GM19240 (cell line): ENCODE measurements at regions not wholly inside any gene's neighbourhood (a gene's known extent, or its start where the extent isn't known, plus 50 kb on each side); places are given as distances from the start of the nearest gene placed in this dataset.
"Not testable (repeated sequence)": the region's sequence is repeated elsewhere in the genome, so short reads cannot be mapped to it uniquely, and the experiment has no call there.

ENCODE experiments used
- DNase-seq: peaks from one replicate; pipeline ENCODE4 v3.0.0; 2011; ENCODE audit warnings: low spot score; ENCODE audit not compliant: insufficient read length

DNA sequence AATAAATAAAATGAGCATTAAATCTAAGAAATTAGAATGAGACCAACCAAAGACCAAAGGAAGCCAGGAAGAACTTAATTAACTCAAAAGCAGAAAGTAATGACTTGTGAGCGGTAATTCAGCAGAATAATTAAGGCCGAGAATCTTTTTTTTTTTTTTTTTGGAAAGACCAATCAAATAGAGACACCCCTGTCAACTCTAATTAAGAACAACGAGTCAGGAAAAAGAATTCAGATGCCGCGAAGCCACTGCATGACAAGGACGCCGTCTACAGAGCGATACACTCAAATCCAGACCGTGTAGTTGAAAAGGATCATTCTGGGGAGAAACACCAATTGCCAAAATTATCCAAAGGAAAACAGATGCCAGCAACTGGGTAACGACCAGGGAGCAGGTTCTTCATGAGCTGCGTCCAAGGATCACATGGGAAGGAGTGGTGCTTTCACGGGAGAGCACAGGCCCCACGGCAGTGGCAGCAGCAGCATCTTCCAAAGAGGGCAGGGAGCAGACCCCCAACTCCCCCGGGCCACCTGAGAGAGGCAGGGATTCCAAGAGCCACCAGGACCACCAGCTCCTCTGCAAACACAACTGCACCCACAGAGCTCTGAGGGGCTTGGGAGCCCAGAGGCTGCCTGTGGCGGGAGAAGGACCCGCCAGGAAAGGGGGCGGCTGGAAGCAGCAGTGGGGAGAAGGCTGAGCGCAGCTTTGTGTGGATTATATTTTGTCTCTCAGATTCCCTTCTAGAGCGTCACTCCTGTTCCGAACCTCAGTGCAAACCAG is 469.8 kb downstream of the BRD1 start:
- DNase-seq: no peak

DNA sequence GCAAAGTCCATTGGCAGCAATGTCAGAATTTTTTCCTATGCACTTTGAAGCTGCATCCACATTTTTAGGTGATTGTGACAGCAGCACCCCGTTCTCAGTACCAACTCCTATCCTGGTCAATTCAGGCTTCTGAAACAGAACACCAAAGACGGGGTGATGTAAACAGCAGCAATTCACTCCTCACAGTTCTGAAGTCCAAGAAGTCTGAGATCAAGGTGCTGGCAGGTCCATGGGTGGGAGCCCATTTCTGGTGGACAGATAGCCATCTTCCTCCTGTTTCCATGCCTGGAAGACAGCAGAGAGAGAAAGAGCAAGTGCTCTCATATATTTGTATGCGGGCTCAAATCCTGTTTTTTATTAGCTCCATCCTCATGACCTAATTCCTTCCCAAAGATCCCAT is 471.2 kb downstream of the BRD1 start:
- no peak for DNase-seq

DNA sequence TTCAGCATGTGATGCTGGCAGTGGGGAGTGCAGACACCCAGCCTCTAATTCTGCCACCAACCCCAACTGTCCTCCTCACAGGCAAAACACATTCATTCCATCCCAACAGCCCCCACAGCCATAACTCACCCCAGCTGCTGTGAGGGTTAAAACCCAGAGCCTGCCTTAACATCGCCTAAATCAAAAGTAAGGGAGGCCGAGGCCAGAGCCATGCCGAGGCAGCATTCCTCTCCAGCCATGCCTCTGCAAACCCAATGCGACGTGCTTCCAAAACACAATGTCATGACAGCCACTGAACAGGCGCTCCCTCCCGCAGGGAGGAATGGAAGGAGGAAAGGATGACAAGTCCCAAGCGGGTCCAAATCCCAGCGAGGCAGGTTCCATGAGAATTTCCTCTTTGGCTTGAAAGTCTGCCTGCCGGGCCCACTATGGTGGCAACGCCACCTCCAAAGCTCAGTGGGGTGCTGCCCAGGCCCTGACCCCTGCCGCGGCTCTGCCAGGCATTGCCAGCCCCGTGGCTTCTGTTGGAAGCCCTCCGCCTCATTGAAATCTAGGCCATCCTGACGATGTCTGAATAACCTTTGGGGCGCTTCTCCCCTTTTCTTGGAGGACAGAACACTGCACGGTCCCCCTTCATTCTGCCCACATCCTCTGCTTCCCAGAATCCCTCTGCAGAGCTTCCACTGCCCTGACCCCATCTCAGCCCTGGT is 472.3 kb downstream of the BRD1 start:
- no peak for DNase-seq

DNA sequence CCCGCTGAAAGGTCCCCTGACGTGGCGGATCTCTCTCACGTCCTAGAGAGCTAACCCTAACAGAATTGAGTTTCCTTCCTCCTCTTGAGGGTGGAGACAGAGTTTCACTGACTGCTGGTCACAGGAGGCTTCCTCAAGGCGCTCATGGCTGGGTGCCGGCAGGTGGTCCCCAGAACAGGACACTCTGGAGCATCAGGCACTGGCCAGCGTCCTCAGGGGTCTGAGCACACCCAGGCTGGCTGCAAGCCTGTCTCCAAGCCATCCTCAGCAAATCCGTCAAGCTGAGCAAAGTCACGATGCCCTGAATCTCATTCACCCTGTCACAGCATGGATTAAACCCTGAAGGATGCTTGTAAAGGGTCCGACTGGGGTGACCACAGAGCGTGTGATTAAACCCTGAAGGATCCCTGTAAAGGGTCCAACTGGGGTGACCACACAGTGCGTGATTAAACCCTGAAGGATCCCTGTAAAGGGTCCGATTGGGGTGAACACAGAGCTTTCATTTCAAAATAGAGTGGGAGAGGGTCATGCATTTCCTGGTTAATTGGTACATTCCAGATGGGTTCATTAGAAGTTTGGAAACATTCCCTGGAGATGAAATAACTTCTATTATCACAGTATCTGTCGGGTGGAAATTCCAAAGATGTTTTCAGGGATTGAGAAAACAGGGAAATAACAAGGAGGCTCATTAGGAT is 473.0 kb downstream of the BRD1 start:
- no peak for DNase-seq

DNA sequence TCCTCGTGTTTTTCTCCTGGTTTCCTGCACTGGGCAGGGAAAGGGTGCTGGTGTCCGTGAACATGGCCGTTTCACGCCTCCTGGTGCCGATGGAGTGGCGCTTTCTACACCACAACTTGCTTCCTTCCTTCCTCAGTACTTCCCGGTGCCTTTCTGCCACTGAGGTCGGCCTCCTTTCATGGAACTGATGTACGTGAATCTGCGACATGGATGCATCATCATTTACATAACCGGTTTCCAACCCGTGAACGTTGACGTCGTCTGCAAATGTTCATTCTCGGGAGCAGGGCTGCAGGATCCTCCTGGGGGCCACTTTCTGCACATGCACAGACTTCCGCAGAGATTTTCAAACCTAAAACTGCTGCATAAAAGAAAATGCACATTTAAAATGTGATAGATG is 474.4 kb downstream of the BRD1 start:
- DNase-seq: no peak

DNA sequence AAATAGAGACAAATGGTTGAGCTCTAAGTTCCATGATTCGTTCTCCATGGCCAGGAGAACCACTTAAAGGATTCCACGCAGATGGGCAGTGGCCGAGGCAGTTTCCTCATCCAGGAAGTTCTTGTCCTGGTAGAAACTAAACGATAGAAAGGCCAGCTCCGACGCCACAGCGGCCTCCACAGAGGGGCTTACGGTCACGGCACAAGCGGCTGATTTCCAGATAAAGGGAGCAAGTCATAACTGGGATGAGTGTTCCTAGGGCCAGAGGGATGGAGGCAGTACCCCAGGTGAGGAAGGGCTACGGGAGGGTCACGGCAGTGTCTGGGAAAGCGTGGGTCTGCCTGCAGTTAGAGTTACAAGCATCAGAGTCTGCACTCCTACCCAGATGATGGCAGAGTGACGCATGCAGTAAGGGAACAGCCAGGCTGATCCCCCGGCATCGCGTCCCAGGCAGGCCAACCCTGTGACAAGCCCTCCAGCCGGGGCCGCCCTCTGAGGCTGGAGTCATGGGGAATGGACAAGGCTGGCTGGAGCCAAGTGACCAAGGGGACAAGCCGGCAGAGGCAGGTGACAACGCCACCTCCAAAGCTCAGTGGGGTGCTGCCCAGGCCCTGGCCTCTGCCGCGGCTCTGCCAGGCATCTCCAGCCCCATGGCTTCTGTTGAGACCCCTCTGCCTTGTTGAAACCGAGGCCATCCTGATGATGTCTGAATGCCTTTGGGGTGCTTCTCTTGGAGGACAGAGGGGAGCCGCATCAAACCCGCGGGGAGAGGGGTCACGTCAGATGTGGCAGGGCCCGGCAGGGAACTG is 475.1 kb downstream of the BRD1 start:
- no peak for DNase-seq

DNA sequence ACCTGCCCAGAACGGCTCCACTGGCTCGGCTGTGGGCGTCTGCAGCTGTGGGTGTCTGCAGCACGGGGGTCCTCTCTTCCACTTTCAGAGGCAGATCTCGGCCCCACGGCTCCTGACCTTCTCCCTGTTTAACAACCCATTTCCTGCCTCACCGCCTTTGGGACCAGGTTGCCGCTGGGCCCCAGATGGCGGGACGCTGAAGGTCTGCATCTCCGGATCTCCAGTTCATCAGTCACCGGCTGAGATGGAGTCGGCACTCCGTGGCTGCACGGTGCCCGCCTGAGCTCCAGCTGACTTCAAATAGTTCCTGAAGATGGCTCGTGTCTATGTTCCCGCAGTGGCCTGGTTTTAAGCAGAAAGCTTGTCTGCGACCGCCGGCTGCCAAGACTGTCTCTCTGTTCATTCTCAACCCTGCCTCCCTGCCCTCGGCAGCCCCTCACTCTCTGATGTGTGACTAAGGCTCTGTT is 475.9 kb downstream of the BRD1 start:
- DNase-seq: no peak

DNA sequence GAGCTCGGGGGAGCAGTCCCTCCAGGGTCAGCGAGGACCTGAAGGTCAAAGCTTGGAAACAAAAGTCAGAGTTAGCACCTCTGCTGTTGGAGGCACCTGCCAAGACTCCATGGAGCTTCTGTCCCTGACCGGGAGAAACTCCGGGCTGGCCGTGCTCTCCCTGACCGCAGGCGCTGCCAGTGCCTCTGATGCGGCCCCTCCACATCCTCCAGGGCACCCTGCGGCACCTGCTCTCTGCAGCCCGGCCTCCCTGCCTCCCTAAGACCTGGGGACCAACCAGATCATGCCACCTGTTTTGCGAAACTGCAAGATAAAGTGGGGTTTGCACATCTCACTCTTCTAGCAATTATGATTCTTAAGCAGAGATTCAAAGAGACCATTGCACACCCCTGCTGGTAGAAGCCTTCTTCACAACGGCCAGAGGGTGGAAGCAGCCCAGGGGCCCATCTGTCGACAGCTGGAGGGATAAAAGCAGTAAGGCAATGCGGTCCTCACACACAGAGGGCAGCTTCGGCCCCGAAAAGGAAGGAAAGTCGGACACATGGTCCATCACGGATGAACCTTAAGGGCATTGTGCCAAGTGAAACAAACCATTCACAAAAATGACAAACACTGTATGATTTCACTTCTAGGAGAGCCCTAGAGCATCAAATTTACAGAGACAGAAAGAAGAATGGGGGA is 477.1 kb downstream of the BRD1 start:
- no peak for DNase-seq

DNA sequence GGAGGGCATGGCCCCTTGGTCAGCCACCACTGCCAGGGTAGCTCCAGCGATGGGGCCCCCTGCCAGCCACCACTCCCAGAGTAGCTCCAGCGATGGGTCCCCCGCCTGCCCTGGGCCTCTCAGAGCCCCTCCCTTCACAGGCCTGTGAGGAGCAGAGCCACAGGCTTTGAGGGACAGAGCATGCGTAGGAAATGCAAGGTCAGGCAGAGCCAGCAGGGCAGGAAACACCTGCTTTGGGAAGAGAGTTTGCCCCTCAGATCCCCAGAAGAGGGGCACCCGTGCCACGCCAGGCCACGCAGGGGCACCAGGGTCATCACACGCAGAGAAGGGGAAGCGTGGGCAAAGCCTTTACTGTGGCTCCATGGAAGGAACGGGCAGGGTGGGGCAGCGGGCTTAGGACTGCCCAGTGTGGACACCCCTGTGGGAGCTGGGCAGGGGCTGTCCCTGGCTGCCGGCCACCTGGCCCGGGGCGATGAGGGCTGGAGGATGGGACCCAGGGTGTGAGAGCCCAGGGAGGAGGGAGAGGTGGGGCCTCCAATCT is 477.8 kb downstream of the BRD1 start:
- DNase-seq: no peak

DNA sequence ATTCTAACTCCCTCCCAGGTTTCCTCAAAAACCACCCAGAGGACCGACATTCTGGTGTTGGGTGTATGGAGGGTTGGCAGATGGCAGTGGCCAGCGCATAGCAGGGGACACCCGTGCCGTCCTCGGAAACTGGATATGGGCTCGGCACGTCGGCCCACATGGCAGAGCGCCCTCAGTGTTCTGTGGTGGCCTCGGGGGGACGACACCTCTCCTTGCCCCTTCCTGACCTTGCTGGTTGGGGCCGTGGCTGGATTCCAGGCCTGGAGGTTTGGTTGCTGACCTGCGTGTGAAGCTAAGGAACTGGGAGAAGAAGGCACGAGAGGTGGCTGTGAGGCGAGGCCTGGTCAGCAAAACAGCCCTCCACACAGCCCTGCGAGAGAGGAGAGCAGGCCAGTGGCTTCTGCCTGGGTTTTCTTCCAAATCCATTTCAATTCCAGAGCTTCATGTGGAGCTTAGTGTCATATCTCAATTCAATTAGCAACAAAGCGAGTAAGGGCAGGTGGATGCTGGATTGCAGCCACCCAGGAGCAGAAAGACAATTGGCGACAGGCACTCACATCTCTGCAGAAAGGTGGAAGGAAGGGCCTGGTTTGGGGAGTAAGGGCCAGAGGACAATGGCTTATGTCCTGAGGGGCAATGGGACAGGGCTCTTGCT is 478.4 kb downstream of the BRD1 start:
- no peak for DNase-seq

DNA sequence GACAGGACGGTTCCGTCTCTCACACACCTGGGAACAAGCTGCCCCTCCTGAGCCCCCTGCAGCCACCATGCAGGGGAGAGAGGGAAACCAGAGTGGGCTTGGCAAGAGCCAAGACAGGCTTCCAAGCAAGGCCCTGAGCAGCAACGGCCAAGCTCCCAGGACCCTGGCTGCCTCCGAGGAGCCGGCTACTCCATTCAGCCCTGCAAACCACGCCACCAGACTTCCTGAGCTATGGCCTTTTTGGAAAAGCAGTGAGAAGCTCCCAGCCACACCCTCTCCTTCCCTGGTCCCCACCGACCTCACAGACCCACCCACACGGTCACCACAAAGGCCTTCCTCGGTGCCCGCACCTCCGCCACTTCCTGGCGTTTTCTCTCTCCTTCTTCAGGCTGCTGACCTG is 479.0 kb downstream of the BRD1 start:
- no peak for DNase-seq

DNA sequence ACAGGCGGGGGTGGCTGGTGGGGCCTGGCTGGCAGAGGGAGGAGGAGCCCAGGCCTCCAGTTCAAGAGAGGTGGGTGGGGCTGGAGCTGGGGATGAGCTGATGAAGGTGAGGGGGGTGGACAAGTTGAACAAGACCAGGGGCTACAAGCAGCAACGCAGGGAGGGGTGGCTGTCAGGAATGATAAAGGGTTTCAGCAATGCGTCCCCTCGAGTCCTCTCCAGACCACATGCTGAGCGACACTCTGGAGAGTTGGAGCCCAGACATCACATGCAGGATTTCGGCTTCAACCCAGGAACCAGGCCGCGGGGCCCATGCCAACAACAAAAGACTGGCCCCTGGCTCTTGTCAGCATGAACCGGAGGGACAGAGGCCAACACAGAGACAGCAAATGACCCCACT is 480.3 kb downstream of the BRD1 start:
- no peak for DNase-seq

DNA sequence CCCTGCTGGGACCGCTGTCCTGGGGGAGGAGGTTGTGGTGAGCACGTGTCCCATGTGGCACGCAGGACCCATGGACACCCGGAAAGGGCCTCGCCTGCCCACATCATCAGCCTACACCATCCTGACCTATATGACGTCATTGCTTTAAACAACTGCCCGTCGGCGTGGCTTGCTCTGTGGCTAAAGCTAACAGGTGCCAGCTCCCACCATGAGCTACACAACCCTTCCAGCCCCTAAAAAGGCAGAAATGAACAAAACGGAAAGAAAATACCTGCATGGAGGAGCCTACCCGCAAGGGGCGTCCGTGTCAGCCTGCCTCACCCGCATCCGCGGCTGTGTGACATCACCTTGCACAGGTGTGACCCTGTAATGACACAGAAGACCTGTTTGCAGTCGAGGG is 481.8 kb downstream of the BRD1 start:
- no peak for DNase-seq

DNA sequence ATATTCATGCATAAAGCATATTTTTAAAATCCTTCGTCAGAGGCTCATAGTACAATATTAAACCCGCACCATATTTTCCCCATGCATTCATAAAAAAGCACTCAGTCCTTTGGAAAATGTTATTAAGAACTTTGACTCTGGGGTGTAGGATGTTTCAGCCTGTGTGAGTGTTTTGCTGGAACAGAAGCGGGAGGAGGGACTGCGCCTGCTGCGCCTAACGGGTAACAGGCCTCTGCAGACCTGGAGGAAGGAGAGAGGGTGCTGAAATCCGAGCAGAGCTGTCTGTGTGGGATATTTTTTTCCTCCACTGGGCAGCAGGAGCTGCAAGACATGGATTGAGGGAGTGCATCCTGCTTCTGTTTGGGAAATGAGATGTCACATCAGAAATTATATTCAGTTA is 483.0 kb downstream of the BRD1 start:
- no peak for DNase-seq

DNA sequence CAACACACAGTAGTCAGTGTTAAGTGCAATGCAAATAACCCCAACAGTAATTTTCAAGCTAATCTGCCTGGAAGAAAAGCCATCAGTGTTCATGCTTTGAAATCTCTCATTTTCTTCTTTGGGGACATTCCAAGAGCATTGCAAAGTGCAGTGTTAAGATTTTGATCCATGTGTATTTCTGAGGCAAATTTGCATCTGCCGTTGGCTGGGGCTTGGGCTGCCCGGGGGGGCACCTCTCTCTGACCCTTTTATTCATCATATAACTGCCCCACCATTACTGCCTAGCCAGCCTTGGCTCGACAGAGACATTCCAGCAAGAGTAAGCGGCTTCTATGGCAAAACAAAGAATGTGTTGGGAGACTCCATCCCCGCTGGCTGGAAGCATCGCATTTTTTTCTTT is 483.5 kb downstream of the BRD1 start:
- no peak for DNase-seq

DNA sequence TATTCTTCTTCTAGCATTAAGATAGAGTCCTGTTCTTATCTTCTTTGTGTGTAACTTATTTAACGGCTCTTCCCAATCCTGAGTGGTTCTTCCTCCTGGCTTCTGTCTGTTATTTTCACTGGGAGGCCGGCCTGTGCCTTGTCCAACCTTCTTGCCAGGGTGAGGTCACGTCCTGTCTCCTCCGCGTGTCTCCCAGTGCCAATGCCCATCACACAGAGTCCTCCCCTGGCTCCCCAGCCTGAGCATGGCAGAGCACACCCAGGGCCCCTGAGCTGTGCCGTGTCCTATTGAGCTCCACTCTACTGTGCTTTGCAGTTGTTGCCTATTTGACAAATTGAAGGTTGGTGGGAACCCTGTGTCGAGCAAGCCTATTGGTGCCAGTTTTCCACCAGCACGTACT is 487.3 kb downstream of the BRD1 start:
- DNase-seq: no peak

DNA sequence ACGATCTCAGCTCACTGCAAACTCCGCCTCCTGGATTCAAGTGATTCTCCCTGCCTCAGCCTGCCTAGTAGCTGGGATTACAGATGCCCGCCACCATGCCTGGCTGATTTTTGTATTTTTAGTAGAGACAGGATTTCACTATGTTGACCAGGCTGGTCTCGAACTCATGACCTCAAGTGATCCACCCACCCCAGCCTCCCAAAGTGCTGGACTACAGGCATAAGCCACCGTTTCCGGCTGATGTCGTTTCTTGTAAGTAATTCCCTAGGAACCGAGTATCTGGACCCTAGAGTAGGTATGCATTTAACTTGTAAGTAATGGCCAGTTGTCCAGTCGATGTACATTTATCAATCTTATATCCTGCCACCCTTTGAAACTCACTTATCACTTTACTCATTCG is 491.2 kb downstream of the BRD1 start:
- DNase-seq: not testable (repeated sequence)

DNA sequence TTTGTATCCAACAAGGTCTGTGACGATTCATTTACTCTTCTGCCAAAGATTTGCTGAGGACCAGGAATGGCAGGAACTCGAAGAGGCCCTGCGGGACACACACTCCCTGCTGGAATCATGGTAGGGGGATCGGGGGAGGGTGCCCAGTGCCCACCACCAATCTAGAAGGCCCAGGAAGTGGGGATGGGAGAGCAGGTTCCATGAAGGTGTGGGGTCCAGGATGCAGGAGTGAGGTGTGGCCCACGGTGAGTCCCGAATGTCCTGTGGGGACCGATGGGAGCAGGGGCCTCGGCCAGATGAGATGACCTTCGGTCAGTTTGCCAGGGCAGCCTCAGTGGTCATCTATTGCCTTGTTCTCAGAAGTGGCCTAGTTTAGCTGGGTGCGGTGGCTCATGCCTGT is 492.7 kb downstream of the BRD1 start:
- DNase-seq: no peak

DNA sequence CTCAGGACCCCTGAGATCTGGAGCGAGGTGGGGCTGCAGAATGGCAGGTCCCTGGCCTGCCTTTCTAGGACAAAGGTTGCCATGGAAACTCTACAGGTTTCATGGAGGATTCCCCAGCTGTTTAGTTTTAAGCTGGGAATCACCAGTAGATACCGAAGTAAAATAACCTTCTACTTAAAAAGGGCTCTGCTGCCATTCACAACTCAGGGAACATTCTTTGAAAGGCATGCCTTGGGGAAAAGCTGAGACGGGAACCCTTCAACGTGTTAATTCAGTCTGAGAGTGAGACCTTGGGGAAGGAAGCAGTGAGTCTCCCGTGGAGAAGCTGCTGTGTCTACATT is 493.3 kb downstream of the BRD1 start:
- no peak for DNase-seq

DNA sequence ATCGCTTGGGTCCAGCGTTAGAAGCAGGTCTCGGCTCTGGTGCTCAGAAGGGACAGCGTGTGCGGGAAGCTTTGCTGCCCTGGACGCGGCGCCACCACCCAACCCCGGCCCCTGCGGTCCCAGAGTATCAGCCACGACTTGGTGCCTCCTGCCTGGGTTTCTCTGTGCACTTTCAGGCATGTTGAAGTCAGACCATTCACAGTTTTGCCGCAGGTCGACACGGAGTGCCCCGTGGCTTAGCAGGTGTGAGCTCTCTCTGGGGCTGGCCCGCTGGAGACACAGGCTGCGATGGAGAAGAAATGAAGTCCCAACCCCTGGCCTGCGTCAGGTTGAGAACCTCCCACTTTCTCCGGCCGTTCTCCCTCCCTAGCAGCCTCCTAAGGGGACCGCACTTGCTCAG is 494.5 kb downstream of the BRD1 start:
- no peak for DNase-seq
